K562 (cell line): ENCODE measurements at regions not wholly inside any gene's neighbourhood (a gene's known extent, or its start where the extent isn't known, plus 50 kb on each side); places are given as distances from the start of the nearest gene placed in this dataset.

Experiments used
- ATAC-seq: fragments of 200-7000 bp; cut with Tn5 transposase; 3 replicates; pipeline ENCODE4 v1.9.1; 2020; ENCODE audit warnings: moderate library complexity
- BruUV-seq: library from RNA; stranded (reverse); fragments of 400-500 nt; replicated peaks from 2 replicates; lab custom pipeline; 2021; lab: Mats Ljungman, UMichigan
- CTCF ChIA-PET: fragments of 300-600 bp; formaldehyde crosslinking; extraction: SDS; loops from one replicate; lab custom pipeline; 2021; ENCODE audit warnings: low intra/inter-chr PET ratio; lab: Yijun Ruan, JAX
- POLR2A ChIA-PET: fragments of 300-600, 350-650 bp; sonication (Branson Sonifier 250); formaldehyde crosslinking; extraction: SDS; loops from one replicate; lab custom pipeline; 2021; ENCODE audit warnings: antibody characterized with exemption, inconsistent platforms; lab: Yijun Ruan, JAX
- DNase-seq, 4 experiments: peaks; one replicate each; pipeline versions ENCODE4 v3.0.0 to v3.0.0-alpha.2; 2011 to 2018; ENCODE audit warnings: low spot score in 3 of 4, mixed read lengths in 3 of 4; ENCODE audit errors: extremely low read depth in 1 of 4
- FAIRE-seq: peaks from 2 replicates; lab custom pipeline; 2011; peaks lifted over from hg19 to GRCh38; lab: Jason Lieb, UNC
- H2AFZ ChIP-seq: 2 replicates; pipeline ENCODE4 v1.6.0; 2011; ENCODE audit warnings: low read depth, low read length, control low read depth, inconsistent platforms
- H3K27ac ChIP-seq: fragments of 200-600 bp; 3 replicates; pipeline ENCODE4 v1.8.0; 2011; ENCODE audit warnings: low read depth, mild to moderate bottlenecking, control low read depth, inconsistent platforms, low read length, moderate library complexity, mixed read lengths; ENCODE audit errors: extremely low read depth
- H3K27me3 ChIP-seq, 2 experiments: fragments of 300-600 bp in 1 of 2; 2 replicates in 1 of 2; 3 replicates in 1 of 2; pipeline versions ENCODE4 v1.6.0 to v1.8.0; 2011; ENCODE audit warnings: inconsistent platforms in 2 of 2, low read length in 2 of 2, mild to moderate bottlenecking in 1 of 2, mixed read lengths in 1 of 2, moderate library complexity in 1 of 2; ENCODE audit not compliant: control insufficient read depth in 2 of 2, insufficient read depth in 2 of 2
- H3K36me3 ChIP-seq: fragments of 300-600 bp; 3 replicates; pipeline ENCODE4 v1.8.0; 2011; ENCODE audit warnings: mild to moderate bottlenecking, low read length, inconsistent platforms; ENCODE audit not compliant: control insufficient read depth, insufficient read depth
- H3K4me1 ChIP-seq, 2 experiments: fragments of 200-600 bp in 1 of 2; replicated peaks in 1 of 2; 2 replicates in 1 of 2; 3 replicates in 1 of 2; pipeline versions ENCODE4 v1.5.1 to v1.8.0; 2011; ENCODE audit warnings: inconsistent platforms in 2 of 2, low read length in 2 of 2, mild to moderate bottlenecking in 1 of 2, mixed read lengths in 1 of 2, moderate library complexity in 1 of 2; ENCODE audit not compliant: control insufficient read depth in 2 of 2, insufficient read depth in 2 of 2
- H3K4me2 ChIP-seq: 2 replicates; pipeline ENCODE4 v1.6.1; 2011; ENCODE audit warnings: low read length, control low read depth, inconsistent platforms, mixed read lengths; ENCODE audit not compliant: insufficient read depth
- H3K4me3 ChIP-seq: fragments of 200-600 bp; sonication (generic), shearing (Covaris generic); 2 replicates; pipeline ENCODE4 v1.5.1; 2016; ENCODE audit warnings: control low read depth, inconsistent platforms
- H3K79me2 ChIP-seq: fragments of 200-600 bp; 3 replicates; pipeline ENCODE4 v1.8.0; 2011; ENCODE audit warnings: low read length, inconsistent platforms; ENCODE audit not compliant: control insufficient read depth, insufficient read depth
- H3K9ac ChIP-seq, 2 experiments: 2 replicates each; pipeline versions ENCODE4 v1.6.0 to v1.6.1; 2011; ENCODE audit warnings: low read depth in 2 of 2, low read length in 2 of 2, control low read depth in 1 of 2, inconsistent platforms in 1 of 2, mild to moderate bottlenecking in 1 of 2, mixed read lengths in 1 of 2; ENCODE audit not compliant: insufficient read depth in 1 of 2
- H3K9me1 ChIP-seq: one replicate; pipeline ENCODE4 v1.6.0; 2011; ENCODE audit warnings: inconsistent platforms, mild to moderate bottlenecking, low read length, moderate library complexity; ENCODE audit not compliant: control insufficient read depth, insufficient read depth
- H3K9me3 ChIP-seq: replicated peaks from 2 replicates; pipeline ENCODE4 v1.5.1; 2011; ENCODE audit warnings: low read depth, low read length, inconsistent platforms; ENCODE audit not compliant: control insufficient read depth, insufficient read depth
- H4K20me1 ChIP-seq: replicated peaks from 2 replicates; pipeline ENCODE4 v1.6.1; 2011; ENCODE audit warnings: low read length, inconsistent platforms, mixed read lengths; ENCODE audit not compliant: control insufficient read depth, insufficient read depth
- HIVEP1 ChIP-seq: fragments of 250-450 bp; sonication (Bioruptor Pico); IDR thresholded peaks from 2 replicates; pipeline ENCODE4 v1.4.0; 2020; ENCODE audit warnings: mild to moderate bottlenecking
- MCM7 ChIP-seq, 2 experiments: fragments of 450-650 bp; IDR thresholded peaks; 2 replicates each; pipeline ENCODE4 v1.6.1; 2016 to 2018
- MED1 ChIP-seq: sonication (generic); formaldehyde crosslinking; IDR thresholded peaks from 2 replicates; pipeline ENCODE4 v1.8.1; 2023; ENCODE audit warnings: missing genetic modification reagents, borderline replicate concordance
- POLR2B ChIP-seq: fragments of 450-650 bp; IDR thresholded peaks from 2 replicates; pipeline ENCODE4 v1.6.1; 2018; ENCODE audit warnings: low read depth; ENCODE audit not compliant: partially characterized antibody
- ZBTB17 ChIP-seq: fragments of 450-650 bp; formaldehyde crosslinking; IDR thresholded peaks from 2 replicates; pipeline ENCODE4 v1.4.0; 2020; ENCODE audit warnings: mild to moderate bottlenecking
- ZKSCAN8 ChIP-seq: fragments of 200-800 bp; sonication (Bioruptor generic); IDR thresholded peaks from 2 replicates; pipeline ENCODE4 v1.6.1; 2016; ENCODE audit warnings: missing genetic modification characterization, missing compliant biosample characterization
- ZNF512 ChIP-seq: IDR thresholded peaks from 2 replicates; pipeline ENCODE4 v1.6.1; 2016; ENCODE audit warnings: missing genetic modification characterization, missing compliant biosample characterization
- WGBS: fragments of 100-300 bp; shearing (Covaris generic); methylation state at CpG from one replicate; pipeline ENCODE4 v1.1.6; 2016; ENCODE audit warnings: low coverage, mixed read lengths; ENCODE audit not compliant: insufficient coverage; ENCODE audit errors: missing lambda C conversion rate; 5-methylcytosine and 5-hydroxymethylcytosine counted together
- in situ Hi-C: fragments of 300-500 bp; cut with MboI; formaldehyde crosslinking; loops from 4 replicates; pipeline ENCODE4 v1.15.0; 2018; ENCODE audit warnings: inconsistent platforms, mixed read lengths
- intact Hi-C: fragments of 100-400 bp; cut with micrococcal nuclease; formaldehyde crosslinking; loops from 2 replicates; pipeline ENCODE4 v1.14.2; 2022
- TF ChIP-seq, protein P1 (sequence below): fragments of 450-650 bp; IDR thresholded peaks from 2 replicates; pipeline ENCODE4 v1.6.1; 2016
- TF ChIP-seq, protein P2 (sequence below): fragments of 250-450 bp; sonication (Bioruptor Pico); IDR thresholded peaks from 2 replicates; pipeline ENCODE4 v1.8.0; 2022; ENCODE audit warnings: moderate library complexity, mild to moderate bottlenecking, inconsistent platforms

GRCh38 chr9:108744641-108745040, 111.1 kb downstream of the ACTL7B start:
- intact Hi-C loops, result no loop called here
- Histone ChIP-seq H3K9me1 (no peaks in the 10 kb centered on the region), H3K4me1 (no peaks in the 10 kb centered on the region), H3K4me3 (no peak overlapping the region), H3K4me2 (no peak overlapping the region), H3K79me2 (no peaks in the 10 kb centered on the region), H4K20me1 (no peaks in the 10 kb centered on the region), H3K27me3 (peaks cover 6 to 8% of the 10 kb centered on the region in 2 experiments; a peak in 4 of 5 replicates), H3K36me3 (no peaks in the 10 kb centered on the region), H2AFZ (no peak overlapping the region), H3K27ac (no peak overlapping the region), H3K9ac (no peak overlapping the region), H3K9me3 (no peaks in the 10 kb centered on the region)
- ATAC-seq (no peak), DNase-seq (no peak), FAIRE-seq (no peak)
- ChIA-PET POLR2A (interaction anchor here (0.6 kb wide), 1 partner anchor 741 kb away, joined by 3 read pairs; no protein-coding TSS in a partner anchor), CTCF (no interaction called here)
- in situ Hi-C loops, result no loop called here
- TF ChIP-seq, protein P1, sequence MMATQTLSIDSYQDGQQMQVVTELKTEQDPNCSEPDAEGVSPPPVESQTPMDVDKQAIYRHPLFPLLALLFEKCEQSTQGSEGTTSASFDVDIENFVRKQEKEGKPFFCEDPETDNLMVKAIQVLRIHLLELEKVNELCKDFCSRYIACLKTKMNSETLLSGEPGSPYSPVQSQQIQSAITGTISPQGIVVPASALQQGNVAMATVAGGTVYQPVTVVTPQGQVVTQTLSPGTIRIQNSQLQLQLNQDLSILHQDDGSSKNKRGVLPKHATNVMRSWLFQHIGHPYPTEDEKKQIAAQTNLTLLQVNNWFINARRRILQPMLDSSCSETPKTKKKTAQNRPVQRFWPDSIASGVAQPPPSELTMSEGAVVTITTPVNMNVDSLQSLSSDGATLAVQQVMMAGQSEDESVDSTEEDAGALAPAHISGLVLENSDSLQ, result no peak
- no peak for TF ChIP-seq MED1
- TF ChIP-seq, protein P2, sequence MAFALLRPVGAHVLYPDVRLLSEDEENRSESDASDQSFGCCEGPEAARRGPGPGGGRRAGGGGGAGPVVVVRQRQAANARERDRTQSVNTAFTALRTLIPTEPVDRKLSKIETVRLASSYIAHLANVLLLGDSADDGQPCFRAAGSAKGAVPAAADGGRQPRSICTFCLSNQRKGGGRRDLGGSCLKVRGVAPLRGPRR (CRISPR knock-in tag), result no peak
- TF ChIP-seq HIVEP1, result no peak
- TF ChIP-seq MCM7 (IDR thresholded peaks at IDR 0.05), result no peak
- TF ChIP-seq POLR2B, result no peak
- no peak for TF ChIP-seq ZBTB17 (CRISPR knock-in tag)
- TF ChIP-seq ZNF512 (tag), result no peak
- no peak for TF ChIP-seq ZKSCAN8 (CRISPR knock-in tag)
- no TSS peak for BruUV-seq
- WGBS, result 0% methylated on average over 2 of the region's 2 CpGs
